H1 (cell line): ENCODE measurements at regions not wholly inside any gene's neighbourhood (a gene's known extent, or its start where the extent isn't known, plus 50 kb on each side); places are given as distances from the start of the nearest gene placed in this dataset.

ENCODE experiments used
- CEBPB ChIP-seq: IDR thresholded peaks from 2 replicates; pipeline ENCODE4 v1.6.1; 2012; ENCODE audit warnings: low read depth, low read length
- CHD1 ChIP-seq: IDR thresholded peaks from 2 replicates; pipeline ENCODE4 v1.6.1; 2012; ENCODE audit warnings: low read depth, low read length, improper control_type of control experiment
- CHD2 ChIP-seq: IDR thresholded peaks from 2 replicates; pipeline ENCODE4 v1.6.1; 2012; ENCODE audit warnings: low read length, improper control_type of control experiment
- CTCF ChIP-seq, 3 experiments: IDR thresholded peaks; 1 replicate in 2 of 3; 2 replicates in 1 of 3; pipeline versions ENCODE4 v1.5.1 to v1.6.1; 2011; ENCODE audit warnings: low read length in 3 of 3, mild to moderate bottlenecking in 3 of 3, inconsistent platforms in 2 of 3, low read depth in 1 of 3, moderate library complexity in 1 of 3; ENCODE audit not compliant: insufficient read depth in 1 of 3; ENCODE audit errors: control extremely low read depth in 1 of 3
- GABPA ChIP-seq: IDR thresholded peaks from 2 replicates; pipeline ENCODE4 v1.6.1; 2011; ENCODE audit warnings: mild to moderate bottlenecking, low read length, moderate library complexity, borderline replicate concordance; ENCODE audit not compliant: insufficient read depth
- JUN ChIP-seq: IDR thresholded peaks from 2 replicates; pipeline ENCODE4 v1.6.1; 2011; ENCODE audit warnings: low read depth, mild to moderate bottlenecking, improper control_type of control experiment, low read length
- MAFK ChIP-seq: IDR thresholded peaks from 2 replicates; pipeline ENCODE4 v1.6.1; 2012; ENCODE audit warnings: low read depth, mild to moderate bottlenecking, improper control_type of control experiment, low read length
- MAX ChIP-seq: IDR thresholded peaks from 2 replicates; pipeline ENCODE4 v1.6.1; 2012; ENCODE audit warnings: inconsistent platforms
- RAD21 ChIP-seq, 2 experiments: IDR thresholded peaks in 1 of 2; conservative IDR thresholded peaks in 1 of 2; 2 replicates each; pipeline ENCODE4 v1.6.1; 2011; ENCODE audit warnings: low read depth in 2 of 2, low read length in 2 of 2, improper control_type of control experiment in 1 of 2, inconsistent platforms in 1 of 2, mild to moderate bottlenecking in 1 of 2, moderate library complexity in 1 of 2
- RFX5 ChIP-seq: IDR thresholded peaks from 2 replicates; pipeline ENCODE4 v1.6.1; 2011; ENCODE audit warnings: low read depth, low read length, improper control_type of control experiment, borderline replicate concordance
- RNF2 ChIP-seq: fragments of 200-900, 300-1000 bp; sonication (generic); IDR thresholded peaks from 2 replicates; pipeline ENCODE4 v1.7.1; 2016; ENCODE audit warnings: borderline replicate concordance, low read depth, mild to moderate bottlenecking, antibody characterized with exemption, low read length; ENCODE audit not compliant: poor library complexity, severe bottlenecking; ENCODE audit errors: missing control alignments
- SIN3A ChIP-seq, 2 experiments: IDR thresholded peaks in 1 of 2; conservative IDR thresholded peaks in 1 of 2; 2 replicates each; pipeline ENCODE4 v1.6.1; 2011 to 2012; ENCODE audit warnings: low read length in 2 of 2, improper control_type of control experiment in 1 of 2, low read depth in 1 of 2, mild to moderate bottlenecking in 1 of 2
- TBP ChIP-seq: IDR thresholded peaks from 2 replicates; pipeline ENCODE4 v1.6.1; 2011; ENCODE audit warnings: low read depth, low read length, improper control_type of control experiment
- TCF12 ChIP-seq: IDR thresholded peaks from 2 replicates; pipeline ENCODE4 v1.6.1; 2011; ENCODE audit warnings: low read depth, mild to moderate bottlenecking, low read length

- no peak for TF ChIP-seq CTCF (IDR thresholded peaks at IDR 0.05; ENCODE audit: control extremely low read depth in 1 of 3, insufficient read depth in 1 of 3, low read depth in 1 of 3, low read length in 3 of 3)
- TF ChIP-seq MAFK, result no peak
- no peak for TF ChIP-seq CHD2
- no peak for TF ChIP-seq MAX
- TF ChIP-seq RNF2, result no peak
- TF ChIP-seq TBP, result no peak
- no peak for TF ChIP-seq SIN3A (conservative IDR thresholded peaks at IDR 0.05 in 1 of 2, IDR thresholded peaks at IDR 0.05 in 1 of 2; ENCODE audit: low read depth in 1 of 2, low read length in 2 of 2)
- TF ChIP-seq GABPA, result no peak
- no peak for TF ChIP-seq RAD21 (IDR thresholded peaks at IDR 0.05 in 1 of 2, conservative IDR thresholded peaks at IDR 0.05 in 1 of 2; ENCODE audit: low read depth in 2 of 2, low read length in 2 of 2)
- no peak for TF ChIP-seq RFX5
- no peak for TF ChIP-seq CEBPB
- no peak for TF ChIP-seq CHD1
- TF ChIP-seq TCF12, result no peak
- TF ChIP-seq JUN, result no peak
These were observed 153.5 kb upstream of the TMEM72 start for GRCh38 chr10:44757551-44758205.
